Thyroid gland (tissue), 4 donors: ENCODE measurements at regions not wholly inside any gene's neighbourhood (a gene's known extent, or its start where the extent isn't known, plus 50 kb on each side); places are given as distances from the start of the nearest gene placed in this dataset.

Source experiments
- POLR2A ChIP-seq, 2 donors: fragments of 450-650 bp; IDR thresholded peaks; one replicate each; pipeline ENCODE4 v1.6.1; 2017; ENCODE audit warnings: antibody characterized with exemption in 2 of 2, mild to moderate bottlenecking in 2 of 2, moderate library complexity in 1 of 2
- TF ChIP-seq, protein P1 (sequence below), 6 experiments: fragments of 200-600 bp in 3 of 6; fragments of 450-650 bp in 3 of 6; sonication (generic) in 3 of 6; IDR thresholded peaks; one replicate each; pipeline ENCODE4 v1.5.1; 2016 to 2019; ENCODE audit warnings: antibody characterized with exemption in 6 of 6, mild to moderate bottlenecking in 2 of 6, inconsistent platforms in 1 of 6, moderate library complexity in 1 of 6

- TF ChIP-seq, protein P1, sequence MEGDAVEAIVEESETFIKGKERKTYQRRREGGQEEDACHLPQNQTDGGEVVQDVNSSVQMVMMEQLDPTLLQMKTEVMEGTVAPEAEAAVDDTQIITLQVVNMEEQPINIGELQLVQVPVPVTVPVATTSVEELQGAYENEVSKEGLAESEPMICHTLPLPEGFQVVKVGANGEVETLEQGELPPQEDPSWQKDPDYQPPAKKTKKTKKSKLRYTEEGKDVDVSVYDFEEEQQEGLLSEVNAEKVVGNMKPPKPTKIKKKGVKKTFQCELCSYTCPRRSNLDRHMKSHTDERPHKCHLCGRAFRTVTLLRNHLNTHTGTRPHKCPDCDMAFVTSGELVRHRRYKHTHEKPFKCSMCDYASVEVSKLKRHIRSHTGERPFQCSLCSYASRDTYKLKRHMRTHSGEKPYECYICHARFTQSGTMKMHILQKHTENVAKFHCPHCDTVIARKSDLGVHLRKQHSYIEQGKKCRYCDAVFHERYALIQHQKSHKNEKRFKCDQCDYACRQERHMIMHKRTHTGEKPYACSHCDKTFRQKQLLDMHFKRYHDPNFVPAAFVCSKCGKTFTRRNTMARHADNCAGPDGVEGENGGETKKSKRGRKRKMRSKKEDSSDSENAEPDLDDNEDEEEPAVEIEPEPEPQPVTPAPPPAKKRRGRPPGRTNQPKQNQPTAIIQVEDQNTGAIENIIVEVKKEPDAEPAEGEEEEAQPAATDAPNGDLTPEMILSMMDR (IDR thresholded peaks at IDR 0.05), result peak in 1 of 6 experiments; percentile 8
- no peak for TF ChIP-seq POLR2A (IDR thresholded peaks at IDR 0.05)
Measured at GRCh38 chr3:69560818-69561217, 174.9 kb upstream of the FRMD4B start.
